ENCODE measurements at regions not wholly inside any gene's neighbourhood (a gene's known extent, or its start where the extent isn't known, plus 50 kb on each side); places are given as distances from the start of the nearest gene placed in this dataset.

GRCh38 chr22:49210606-49211005, 617.1 kb downstream of the BRD1 start (continued):
- TF ChIP-seq ZNF462 (CRISPR knock-in tag; IDR thresholded peaks at IDR 0.05) (no peak), JUNB (IDR thresholded peaks at IDR 0.05; ENCODE audit: unreplicated experiment) (no peak), ETS1 (IDR thresholded peaks at IDR 0.05) (no peak), ZNF331 (CRISPR knock-in tag; IDR thresholded peaks at IDR 0.05; ENCODE audit: low read depth) (no peak), CREB1 (CRISPR knock-in tag; IDR thresholded peaks at IDR 0.05; ENCODE audit: low read depth) (no peak), REST (IDR thresholded peaks at IDR 0.05; ENCODE audit: unreplicated experiment) (no peak)

Data from GM23338 (cell line).